RWPE2 (cell line): ENCODE measurements at regions not wholly inside any gene's neighbourhood (a gene's known extent, or its start where the extent isn't known, plus 50 kb on each side); places are given as distances from the start of the nearest gene placed in this dataset.

ENCODE experiments used
- ATAC-seq: fragments of 200-7000 bp; cut with Tn5 transposase; 3 replicates; pipeline ENCODE4 v1.9.1; 2021; ENCODE audit warnings: low read depth
- DNase-seq: peaks from one replicate; pipeline ENCODE4 v3.0.0-alpha.2; 2020; ENCODE audit warnings: low spot score
- H3K27ac ChIP-seq: fragments of 450-650 bp; 2 replicates; pipeline ENCODE4 v1.5.1; 2017; ENCODE audit warnings: mild to moderate bottlenecking; ENCODE audit not compliant: poor library complexity, severe bottlenecking
- H3K27me3 ChIP-seq: fragments of 250-450 bp; sonication (Bioruptor Pico); 2 replicates; pipeline ENCODE4 v1.5.1; 2021; ENCODE audit warnings: mild to moderate bottlenecking, moderate library complexity; ENCODE audit not compliant: insufficient read depth, poor library complexity, severe bottlenecking
- H3K36me3 ChIP-seq: fragments of 250-450 bp; sonication (Bioruptor Pico); 2 replicates; pipeline ENCODE4 v1.5.1; 2020; ENCODE audit warnings: low read depth, mild to moderate bottlenecking, moderate library complexity
- H3K4me1 ChIP-seq: fragments of 250-450 bp; sonication (Bioruptor Pico); 2 replicates; pipeline ENCODE4 v1.5.1; 2021; ENCODE audit warnings: mild to moderate bottlenecking, moderate library complexity; ENCODE audit not compliant: insufficient read depth, poor library complexity, severe bottlenecking
- H3K4me3 ChIP-seq: fragments of 250-450 bp; sonication (Bioruptor Pico); 2 replicates; pipeline ENCODE4 v1.5.1; 2021; ENCODE audit warnings: mild to moderate bottlenecking, moderate library complexity; ENCODE audit not compliant: severe bottlenecking
- H3K9me3 ChIP-seq: fragments of 250-450 bp; sonication (Bioruptor Pico); 2 replicates; pipeline ENCODE4 v1.5.1; 2021; ENCODE audit warnings: mild to moderate bottlenecking, moderate library complexity; ENCODE audit not compliant: severe bottlenecking
- TF ChIP-seq, protein P1 (sequence below): fragments of 450-650 bp; IDR thresholded peaks from one replicate; pipeline ENCODE4 v1.5.1; 2017; ENCODE audit warnings: mild to moderate bottlenecking, moderate library complexity; ENCODE audit not compliant: poor library complexity, severe bottlenecking

DNA sequence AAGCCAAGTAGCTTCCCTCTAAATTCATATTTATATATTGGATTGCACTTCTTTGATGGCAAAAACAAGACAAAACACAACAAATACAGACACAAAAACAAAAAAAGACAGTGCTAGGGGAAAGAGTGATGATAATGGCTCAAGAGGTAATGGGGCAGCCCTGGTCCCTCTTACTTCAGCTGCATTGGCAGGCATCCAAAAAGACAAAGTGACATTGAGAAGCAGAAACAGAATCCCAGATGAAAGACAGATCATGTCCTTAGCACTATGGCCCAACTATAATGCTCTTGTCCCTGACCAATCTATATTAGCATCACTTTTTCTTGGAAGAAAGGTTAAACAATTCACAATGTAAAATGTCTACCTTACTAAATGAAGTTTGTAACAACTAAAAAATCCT is 76.2 kb downstream of the GPR85 start:
- no peaks in the 10 kb centered on the region for H3K4me1 ChIP-seq
- H3K9me3 ChIP-seq, result no peaks in the 10 kb centered on the region
- DNase-seq (no peak), ATAC-seq (no peak)
- TF ChIP-seq, protein P1, sequence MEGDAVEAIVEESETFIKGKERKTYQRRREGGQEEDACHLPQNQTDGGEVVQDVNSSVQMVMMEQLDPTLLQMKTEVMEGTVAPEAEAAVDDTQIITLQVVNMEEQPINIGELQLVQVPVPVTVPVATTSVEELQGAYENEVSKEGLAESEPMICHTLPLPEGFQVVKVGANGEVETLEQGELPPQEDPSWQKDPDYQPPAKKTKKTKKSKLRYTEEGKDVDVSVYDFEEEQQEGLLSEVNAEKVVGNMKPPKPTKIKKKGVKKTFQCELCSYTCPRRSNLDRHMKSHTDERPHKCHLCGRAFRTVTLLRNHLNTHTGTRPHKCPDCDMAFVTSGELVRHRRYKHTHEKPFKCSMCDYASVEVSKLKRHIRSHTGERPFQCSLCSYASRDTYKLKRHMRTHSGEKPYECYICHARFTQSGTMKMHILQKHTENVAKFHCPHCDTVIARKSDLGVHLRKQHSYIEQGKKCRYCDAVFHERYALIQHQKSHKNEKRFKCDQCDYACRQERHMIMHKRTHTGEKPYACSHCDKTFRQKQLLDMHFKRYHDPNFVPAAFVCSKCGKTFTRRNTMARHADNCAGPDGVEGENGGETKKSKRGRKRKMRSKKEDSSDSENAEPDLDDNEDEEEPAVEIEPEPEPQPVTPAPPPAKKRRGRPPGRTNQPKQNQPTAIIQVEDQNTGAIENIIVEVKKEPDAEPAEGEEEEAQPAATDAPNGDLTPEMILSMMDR, result no peak
- no peaks in the 10 kb centered on the region for H3K27me3 ChIP-seq
- no peak overlapping the region for H3K4me3 ChIP-seq
- no peaks in the 10 kb centered on the region for H3K36me3 ChIP-seq
- no peak overlapping the region for H3K27ac ChIP-seq

DNA sequence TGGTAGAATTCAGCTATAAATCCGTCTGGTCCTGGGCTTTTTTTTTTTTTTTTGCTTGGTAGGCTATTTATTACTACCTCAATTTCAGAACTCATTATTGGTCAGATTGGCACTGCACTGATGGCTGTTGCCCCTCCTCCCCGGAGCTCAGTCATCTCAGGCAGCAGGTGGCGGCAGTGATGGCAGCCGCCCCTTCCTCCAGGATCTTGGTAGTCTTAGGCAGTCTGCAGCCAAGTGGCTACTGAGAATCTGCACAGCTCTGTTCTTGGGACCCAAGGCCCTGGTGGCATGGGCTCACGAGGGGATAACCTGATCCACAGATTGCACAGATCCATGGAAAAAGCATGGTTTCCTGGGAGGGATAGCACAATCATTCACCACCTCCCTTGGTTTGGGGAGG is 77.9 kb downstream of the GPR85 start:
- H3K27me3 ChIP-seq, result no peaks in the 10 kb centered on the region
- H3K36me3 ChIP-seq, result no peaks in the 10 kb centered on the region
- no peaks in the 10 kb centered on the region for H3K9me3 ChIP-seq
- no peak overlapping the region for H3K4me3 ChIP-seq
- no peak for DNase-seq
- no peak overlapping the region for H3K27ac ChIP-seq
- no peaks in the 10 kb centered on the region for H3K4me1 ChIP-seq
- ATAC-seq, result no peak
- TF ChIP-seq, protein P1, result no peak

GRCh38 chr7:113004726-113005454 is 81.7 kb downstream of the GPR85 start:
- H3K27me3 ChIP-seq, result no peaks in the 10 kb centered on the region
- no peak overlapping the region for H3K4me3 ChIP-seq
- H3K4me1 ChIP-seq, result no peaks in the 10 kb centered on the region
- no peaks in the 10 kb centered on the region for H3K36me3 ChIP-seq
- ATAC-seq (no peak), DNase-seq (no peak)
- TF ChIP-seq, protein P1, result no peak
- no peak overlapping the region for H3K27ac ChIP-seq
- no peaks in the 10 kb centered on the region for H3K9me3 ChIP-seq

DNA sequence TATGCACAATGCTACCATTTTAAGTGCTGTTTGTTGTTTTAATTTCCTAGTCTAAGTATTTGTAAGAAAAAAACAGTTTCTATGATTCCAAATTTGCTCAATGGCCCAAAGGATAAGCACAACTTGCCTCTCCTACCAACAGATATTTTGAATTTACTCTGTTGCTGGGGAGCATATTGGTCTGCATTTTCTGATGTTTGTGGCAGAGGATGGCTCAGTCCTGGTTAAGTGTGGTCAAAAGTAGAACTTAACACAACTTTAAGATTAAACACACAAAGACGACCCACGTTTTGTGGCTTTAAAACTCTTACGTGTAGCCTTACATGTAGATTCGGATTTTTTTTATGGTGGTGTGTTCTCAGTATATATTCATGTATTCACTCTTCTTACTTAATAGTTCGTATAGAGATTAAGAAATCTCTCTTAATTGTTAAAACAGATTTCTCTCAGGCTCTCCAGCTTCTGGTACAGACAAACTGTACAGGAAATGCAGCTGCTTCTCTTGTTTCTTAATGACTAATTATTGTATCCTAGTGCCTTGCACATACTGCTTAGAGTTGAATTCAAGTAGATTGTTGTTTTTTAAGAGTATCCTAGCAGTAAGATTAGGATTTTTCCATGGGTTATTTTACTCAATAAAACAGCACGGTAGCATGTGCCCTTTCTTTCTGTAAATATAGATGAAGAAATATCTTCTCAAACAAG is 86.2 kb downstream of the GPR85 start:
- H3K36me3 ChIP-seq, result no peaks in the 10 kb centered on the region
- H3K4me3 ChIP-seq, result no peak overlapping the region
- no peak overlapping the region for H3K27ac ChIP-seq
- no peak for ATAC-seq
- DNase-seq, result no peak
- H3K27me3 ChIP-seq, result no peaks in the 10 kb centered on the region
- H3K9me3 ChIP-seq, result no peaks in the 10 kb centered on the region
- TF ChIP-seq, protein P1, result no peak
- H3K4me1 ChIP-seq, result peaks cover 8% of the 10 kb centered on the region

GRCh38 chr7:112997831-112998230 is 88.8 kb downstream of the GPR85 start:
- Histone ChIP-seq H3K4me3 (no peak overlapping the region), H3K27ac (no peak overlapping the region), H3K4me1 (peaks cover 14% of the 10 kb centered on the region), H3K27me3 (no peaks in the 10 kb centered on the region), H3K36me3 (no peaks in the 10 kb centered on the region), H3K9me3 (no peaks in the 10 kb centered on the region)
- ATAC-seq, result no peak
- TF ChIP-seq, protein P1, result no peak
- no peak for DNase-seq
